ENCODE measurements at regions not wholly inside any gene's neighbourhood (a gene's known extent, or its start where the extent isn't known, plus 50 kb on each side); places are given as distances from the start of the nearest gene placed in this dataset.

- Histone ChIP-seq H3K4me2 (ENCODE audit: insufficient read depth, low read length, poor library complexity, severe bottlenecking) (no peak overlapping the region), H3K79me1 (ENCODE audit: low read depth, low read length) (no peaks in the 10 kb centered on the region), H2AFZ (ENCODE audit: low read length) (no peak overlapping the region), H3K27ac (replicated peaks; ENCODE audit: low read length) (no peak overlapping the region), H4K8ac (ENCODE audit: low read depth, low read length) (no peak overlapping the region), H3K27me3 (ENCODE audit: control insufficient read depth in 3 of 3, insufficient read depth in 3 of 3, low read depth in 1 of 3, low read length in 3 of 3) (no peaks in the 10 kb centered on the region), H3K18ac (ENCODE audit: low read length) (no peak overlapping the region), H2BK15ac (ENCODE audit: low read length) (no peak overlapping the region), H3K9me3 (replicated peaks in 1 of 2; ENCODE audit: control insufficient read depth in 2 of 2, insufficient read depth in 1 of 2, low read depth in 1 of 2, low read length in 2 of 2) (no peaks in the 10 kb centered on the region), H3K4ac (ENCODE audit: low read length) (no peak overlapping the region), H3K23ac (ENCODE audit: low read depth, low read length, poor library complexity) (no peak overlapping the region), H3K14ac (ENCODE audit: low read length) (no peak overlapping the region), H2BK120ac (ENCODE audit: low read depth, low read length) (no peak overlapping the region), H2AK5ac (ENCODE audit: low read depth, low read length) (no peak overlapping the region), H3K4me3 (ENCODE audit: low read length in 2 of 2) (no peak overlapping the region), H4K91ac (ENCODE audit: low read depth, low read length, poor library complexity) (no peak overlapping the region), H3K36me3 (replicated peaks in 1 of 2; ENCODE audit: control insufficient read depth in 2 of 2, insufficient read depth in 2 of 2, low read length in 2 of 2) (no peaks in the 10 kb centered on the region), H3K4me1 (ENCODE audit: control insufficient read depth in 2 of 2, insufficient read depth in 1 of 2, low read depth in 1 of 2, low read length in 2 of 2) (no peaks in the 10 kb centered on the region), H3K9ac (ENCODE audit: low read depth, low read length, poor library complexity) (no peak overlapping the region), H2BK5ac (ENCODE audit: low read length) (no peak overlapping the region), H2BK12ac (ENCODE audit: low read length) (no peak overlapping the region)
- WGBS, 2 donors (ENCODE audit: extremely low coverage in 2 of 2, insufficient read length in 2 of 2, insufficient replicate concordance in 1 of 2) = no CpG with 5 or more reads among the region's 2 CpGs
- DNase-seq (ENCODE audit: low spot score) = no peak
Measured at GRCh38 chr10:36089790-36090440, 447.8 kb upstream of the FZD8 start.

- H3K4me1 ChIP-seq (ENCODE audit: control insufficient read depth in 2 of 2, insufficient read depth in 1 of 2, low read depth in 1 of 2, low read length in 2 of 2) = no peaks in the 10 kb centered on the region
Measured at GRCh38 chr10:36087006-36088005, 445.2 kb upstream of the FZD8 start.

GRCh38 chr10:36075196-36075595 is 433.1 kb upstream of the FZD8 start:
- Histone ChIP-seq H3K18ac (ENCODE audit: low read length) (no peak overlapping the region), H2AK5ac (ENCODE audit: low read depth, low read length) (no peak overlapping the region), H2BK15ac (ENCODE audit: low read length) (no peak overlapping the region), H3K9ac (ENCODE audit: low read depth, low read length, poor library complexity) (no peak overlapping the region), H3K9me3 (replicated peaks in 1 of 2; ENCODE audit: control insufficient read depth in 2 of 2, insufficient read depth in 1 of 2, low read depth in 1 of 2, low read length in 2 of 2) (no peaks in the 10 kb centered on the region), H3K4ac (ENCODE audit: low read length) (no peak overlapping the region), H2BK12ac (ENCODE audit: low read length) (no peak overlapping the region), H4K8ac (ENCODE audit: low read depth, low read length) (no peak overlapping the region), H3K79me1 (ENCODE audit: low read depth, low read length) (no peaks in the 10 kb centered on the region), H3K4me3 (ENCODE audit: low read length in 2 of 2) (no peak overlapping the region), H3K27ac (replicated peaks; ENCODE audit: low read length) (no peak overlapping the region), H2AFZ (ENCODE audit: low read length) (no peak overlapping the region), H3K4me2 (ENCODE audit: insufficient read depth, low read length, poor library complexity, severe bottlenecking) (no peak overlapping the region), H2BK120ac (ENCODE audit: low read depth, low read length) (no peak overlapping the region), H4K91ac (ENCODE audit: low read depth, low read length, poor library complexity) (no peak overlapping the region), H3K27me3 (ENCODE audit: control insufficient read depth in 3 of 3, insufficient read depth in 3 of 3, low read depth in 1 of 3, low read length in 3 of 3) (no peaks in the 10 kb centered on the region), H3K4me1 (ENCODE audit: control insufficient read depth in 2 of 2, insufficient read depth in 1 of 2, low read depth in 1 of 2, low read length in 2 of 2) (peaks cover 0 to 5% of the 10 kb centered on the region in 2 donors), H3K36me3 (replicated peaks in 1 of 2; ENCODE audit: control insufficient read depth in 2 of 2, insufficient read depth in 2 of 2, low read length in 2 of 2) (no peaks in the 10 kb centered on the region), H2BK5ac (ENCODE audit: low read length) (no peak overlapping the region), H3K14ac (ENCODE audit: low read length) (no peak overlapping the region), H3K23ac (ENCODE audit: low read depth, low read length, poor library complexity) (no peak overlapping the region)
- no CpG with 5 or more reads among the region's 4 CpGs for WGBS, 2 donors (ENCODE audit: extremely low coverage in 2 of 2, insufficient read length in 2 of 2, insufficient replicate concordance in 1 of 2)
- no peak for DNase-seq (ENCODE audit: low spot score)

More at GRCh38 chr10:36087006-36088005, 445.2 kb upstream of the FZD8 start:
- Histone ChIP-seq H2AFZ (ENCODE audit: low read length) (no peak overlapping the region), H3K27ac (replicated peaks; ENCODE audit: low read length) (no peak overlapping the region), H4K91ac (ENCODE audit: low read depth, low read length, poor library complexity) (no peak overlapping the region), H2BK12ac (ENCODE audit: low read length) (no peak overlapping the region), H2BK120ac (ENCODE audit: low read depth, low read length) (no peak overlapping the region), H4K8ac (ENCODE audit: low read depth, low read length) (no peak overlapping the region), H3K79me1 (ENCODE audit: low read depth, low read length) (no peaks in the 10 kb centered on the region), H3K14ac (ENCODE audit: low read length) (no peak overlapping the region), H3K9ac (ENCODE audit: low read depth, low read length, poor library complexity) (no peak overlapping the region), H2BK15ac (ENCODE audit: low read length) (no peak overlapping the region), H3K36me3 (replicated peaks in 1 of 2; ENCODE audit: control insufficient read depth in 2 of 2, insufficient read depth in 2 of 2, low read length in 2 of 2) (no peaks in the 10 kb centered on the region), H3K27me3 (ENCODE audit: control insufficient read depth in 3 of 3, insufficient read depth in 3 of 3, low read depth in 1 of 3, low read length in 3 of 3) (no peaks in the 10 kb centered on the region), H3K4me2 (ENCODE audit: insufficient read depth, low read length, poor library complexity, severe bottlenecking) (no peak overlapping the region), H3K4ac (ENCODE audit: low read length) (no peak overlapping the region), H2AK5ac (ENCODE audit: low read depth, low read length) (no peak overlapping the region), H2BK5ac (ENCODE audit: low read length) (no peak overlapping the region), H3K9me3 (replicated peaks in 1 of 2; ENCODE audit: control insufficient read depth in 2 of 2, insufficient read depth in 1 of 2, low read depth in 1 of 2, low read length in 2 of 2) (no peaks in the 10 kb centered on the region), H3K23ac (ENCODE audit: low read depth, low read length, poor library complexity) (no peak overlapping the region), H3K4me3 (ENCODE audit: low read length in 2 of 2) (no peak overlapping the region), H3K18ac (ENCODE audit: low read length) (no peak overlapping the region)
- no CpG with 5 or more reads among the region's 10 CpGs for WGBS, 2 donors (ENCODE audit: extremely low coverage in 2 of 2, insufficient read length in 2 of 2, insufficient replicate concordance in 1 of 2)
- no peak for DNase-seq (ENCODE audit: low spot score)

- no peak overlapping the region for H4K91ac ChIP-seq (ENCODE audit: low read depth, low read length, poor library complexity)
- H2AFZ ChIP-seq (ENCODE audit: low read length) = no peak overlapping the region
- no peak overlapping the region for H3K27ac ChIP-seq (replicated peaks; ENCODE audit: low read length)
- no peak overlapping the region for H3K4me2 ChIP-seq (ENCODE audit: insufficient read depth, low read length, poor library complexity, severe bottlenecking)
- no peaks in the 10 kb centered on the region for H3K9me3 ChIP-seq (replicated peaks in 1 of 2; ENCODE audit: control insufficient read depth in 2 of 2, insufficient read depth in 1 of 2, low read depth in 1 of 2, low read length in 2 of 2)
- no peak overlapping the region for H2BK120ac ChIP-seq (ENCODE audit: low read depth, low read length)
- H3K36me3 ChIP-seq (replicated peaks in 1 of 2; ENCODE audit: control insufficient read depth in 2 of 2, insufficient read depth in 2 of 2, low read length in 2 of 2) = no peaks in the 10 kb centered on the region
- H3K27me3 ChIP-seq (ENCODE audit: control insufficient read depth in 3 of 3, insufficient read depth in 3 of 3, low read depth in 1 of 3, low read length in 3 of 3) = no peaks in the 10 kb centered on the region
- no peak overlapping the region for H3K4me3 ChIP-seq (ENCODE audit: low read length in 2 of 2)
- no CpG with 5 or more reads among the region's 2 CpGs for WGBS, 2 donors (ENCODE audit: extremely low coverage in 2 of 2, insufficient read length in 2 of 2, insufficient replicate concordance in 1 of 2)
- H3K79me1 ChIP-seq (ENCODE audit: low read depth, low read length) = no peaks in the 10 kb centered on the region
- H3K4me1 ChIP-seq (ENCODE audit: control insufficient read depth in 2 of 2, insufficient read depth in 1 of 2, low read depth in 1 of 2, low read length in 2 of 2) = peaks cover 0 to 5% of the 10 kb centered on the region in 2 donors
- no peak overlapping the region for H3K14ac ChIP-seq (ENCODE audit: low read length)
- no peak overlapping the region for H2BK15ac ChIP-seq (ENCODE audit: low read length)
- H3K18ac ChIP-seq (ENCODE audit: low read length) = no peak overlapping the region
- no peak overlapping the region for H3K4ac ChIP-seq (ENCODE audit: low read length)
- H4K8ac ChIP-seq (ENCODE audit: low read depth, low read length) = no peak overlapping the region
- DNase-seq (ENCODE audit: low spot score) = no peak
- H2BK5ac ChIP-seq (ENCODE audit: low read length) = no peak overlapping the region
- no peak overlapping the region for H2AK5ac ChIP-seq (ENCODE audit: low read depth, low read length)
- H3K23ac ChIP-seq (ENCODE audit: low read depth, low read length, poor library complexity) = no peak overlapping the region
- H2BK12ac ChIP-seq (ENCODE audit: low read length) = no peak overlapping the region
- H3K9ac ChIP-seq (ENCODE audit: low read depth, low read length, poor library complexity) = no peak overlapping the region
Measured at GRCh38 chr10:36073796-36074345, 431.8 kb upstream of the FZD8 start.

Measured in neuronal stem cell (in vitro differentiated cells).